ENCODE measurements at regions not wholly inside any gene's neighbourhood (a gene's known extent, or its start where the extent isn't known, plus 50 kb on each side); places are given as distances from the start of the nearest gene placed in this dataset.

- FAIRE-seq (no peak), DNase-seq (ENCODE audit: low read depth, low spot score) (no peak)
- H3K9ac ChIP-seq (replicated peaks; ENCODE audit: extremely low read depth, insufficient read depth, low read length), result no peak overlapping the region
- peaks cover 10% of the 10 kb centered on the region for H3K4me1 ChIP-seq (ENCODE audit: control insufficient read depth, extremely low read depth, insufficient read depth, low read length)
- H3K27me3 ChIP-seq (ENCODE audit: control insufficient read depth in 2 of 2, insufficient read depth in 2 of 2, low read length in 2 of 2), result no peaks in the 10 kb centered on the region
- H3K36me3 ChIP-seq (ENCODE audit: control insufficient read depth in 2 of 2, extremely low read depth in 1 of 2, insufficient read depth in 2 of 2, low read length in 2 of 2), result no peaks in the 10 kb centered on the region
- H4K20me1 ChIP-seq (replicated peaks; ENCODE audit: control insufficient read depth, extremely low read depth, insufficient read depth, low read length), result no peaks in the 10 kb centered on the region
- H3K79me2 ChIP-seq (ENCODE audit: control insufficient read depth, insufficient read depth, low read length), result no peaks in the 10 kb centered on the region
- TF ChIP-seq FOS (IDR thresholded peaks at IDR 0.05; ENCODE audit: borderline replicate concordance, insufficient read depth, low read length), result no peak
- TF ChIP-seq MYC (IDR thresholded peaks at IDR 0.05; ENCODE audit: low read depth, low read length), result no peak
- TF ChIP-seq POLR2AphosphoS5 (IDR thresholded peaks at IDR 0.05; ENCODE audit: insufficient read depth, low read depth, low read length), result no peak
- no peak for TF ChIP-seq POLR2A (IDR thresholded peaks at IDR 0.05; ENCODE audit: low read depth, low read length)
- no peak for TF ChIP-seq MAX (IDR thresholded peaks at IDR 0.05; ENCODE audit: insufficient read depth, insufficient read length)
- TF ChIP-seq EZH2 (IDR thresholded peaks at IDR 0.05; ENCODE audit: borderline replicate concordance, low read depth, low read length, severe bottlenecking), result no peak
- TF ChIP-seq CTCF (IDR thresholded peaks at IDR 0.05; ENCODE audit: extremely low read depth in 1 of 2, insufficient read depth in 1 of 2, low read depth in 1 of 2, low read length in 2 of 2), result no peak
- TF ChIP-seq GATA2 (IDR thresholded peaks at IDR 0.05; ENCODE audit: insufficient read depth, insufficient read length, low read depth, low read length), result no peak
- TF ChIP-seq JUN (IDR thresholded peaks at IDR 0.05; ENCODE audit: borderline replicate concordance, insufficient read depth, insufficient read length, low read depth), result no peak
- H3K27ac ChIP-seq (ENCODE audit: insufficient read depth, low read depth, low read length), result no peak overlapping the region
- dilution Hi-C loops (cut with MboI; ENCODE audit: extremely low pct_ligation_motif_present, low sequenced_read_pairs) (no loop called here), intact Hi-C loops (cut with micrococcal nuclease) (no loop called here)
- POLR2A ChIA-PET, result no interaction called here
- no peaks in the 10 kb centered on the region for H3K9me3 ChIP-seq (replicated peaks; ENCODE audit: control insufficient read depth, insufficient read depth, low read length)
- BruUV-seq (replicated peaks), result no TSS peak
- H3K4me2 ChIP-seq (ENCODE audit: insufficient read depth, low read length), result no peak overlapping the region
- no peak overlapping the region for H2AFZ ChIP-seq (ENCODE audit: low read depth, low read length)
- H3K9me1 ChIP-seq (replicated peaks; ENCODE audit: control insufficient read depth, extremely low read depth, insufficient read depth, low read length), result no peaks in the 10 kb centered on the region
- no peak overlapping the region for H3K4me3 ChIP-seq (replicated peaks in 1 of 3; ENCODE audit: insufficient read depth in 1 of 3, low read depth in 1 of 3, low read length in 3 of 3)
- CTCF ChIA-PET, result no interaction called here
Observed at GRCh38 chr3:23107221-23107620, 95.9 kb upstream of the UBE2E2 start.

Measured in endothelial cell of umbilical vein (primary cell).